Astrocyte (in vitro differentiated cells and primary cell): ENCODE measurements at regions not wholly inside any gene's neighbourhood (a gene's known extent, or its start where the extent isn't known, plus 50 kb on each side); places are given as distances from the start of the nearest gene placed in this dataset.

ENCODE experiments used
- CTCF ChIP-seq: IDR thresholded peaks from 2 replicates; pipeline ENCODE4 v1.5.1; 2011; ENCODE audit warnings: low read depth, mild to moderate bottlenecking, inconsistent platforms, low read length, moderate library complexity; ENCODE audit not compliant: insufficient read depth
- EZH2 ChIP-seq: IDR thresholded peaks from 2 replicates; pipeline ENCODE4 v1.6.1; 2012; ENCODE audit warnings: mild to moderate bottlenecking, low read length, inconsistent platforms; ENCODE audit not compliant: insufficient read depth

- no peak for TF ChIP-seq EZH2
- TF ChIP-seq CTCF: no peak
These were observed 143.9 kb upstream of the FOXA2 start for GRCh38 chr20:22728146-22728745.
